Head of caudate nucleus (tissue), 42 donors: ENCODE measurements at regions not wholly inside any gene's neighbourhood (a gene's known extent, or its start where the extent isn't known, plus 50 kb on each side); places are given as distances from the start of the nearest gene placed in this dataset.
A peak's percentile ranks its signal among the peaks of the same experiment; 100 is the strongest.

Experiments
- DNase-seq, 42 donors: peaks; one replicate each; pipeline versions ENCODE4 v3.0.0 to v3.0.0-alpha.2; 2020 to 2021; ENCODE audit warnings: mixed read lengths in 7 of 42
- intact Hi-C: fragments of 100-400 bp; cut with DNase I; formaldehyde crosslinking; loops from one replicate; pipeline ENCODE4 v1.15.0; 2022

GRCh38 chr20:60422848-60423247 lies 464.6 kb downstream of the CDH26 start:
- DNase-seq = no peak
- intact Hi-C loops = no loop called here

- intact Hi-C loops = no loop called here
- DNase-seq = peak in 12 of 42 donors; percentile 10 to 46 (median 22)
Measured at GRCh38 chr20:60424267-60424902, 466.2 kb downstream of the CDH26 start.

GRCh38 chr20:60427516-60427915 lies 469.3 kb downstream of the CDH26 start:
- intact Hi-C loops = no loop called here

GRCh38 chr20:60428651-60429050 lies 470.4 kb downstream of the CDH26 start:
- intact Hi-C loops = no loop called here

More at GRCh38 chr20:60427516-60427915, 469.3 kb downstream of the CDH26 start:
- no peak for DNase-seq

GRCh38 chr20:60430516-60431001 lies 472.3 kb downstream of the CDH26 start:
- no peak for DNase-seq
- intact Hi-C loops = no loop called here

More at GRCh38 chr20:60428651-60429050, 470.4 kb downstream of the CDH26 start:
- DNase-seq = no peak

- intact Hi-C loops = no loop called here
- DNase-seq = no peak
Measured at GRCh38 chr20:60431349-60431748, 473.1 kb downstream of the CDH26 start.

GRCh38 chr20:60437418-60437817 lies 479.2 kb downstream of the CDH26 start:
- intact Hi-C loops = no loop called here
- DNase-seq = no peak

GRCh38 chr20:60446267-60447111 lies 488.3 kb downstream of the CDH26 start:
- intact Hi-C loops = no loop called here

GRCh38 chr20:60447703-60448102 lies 489.5 kb downstream of the CDH26 start:
- intact Hi-C loops = no loop called here
- DNase-seq = no peak

More at GRCh38 chr20:60446267-60447111, 488.3 kb downstream of the CDH26 start:
- no peak for DNase-seq

GRCh38 chr20:60453388-60454246 lies 495.4 kb downstream of the CDH26 start:
- intact Hi-C loops = no loop called here
- no peak for DNase-seq

GRCh38 chr20:60454491-60454890 lies 496.3 kb downstream of the CDH26 start:
- no peak for DNase-seq
- intact Hi-C loops = no loop called here

GRCh38 chr20:60455272-60455671 lies 497.0 kb downstream of the CDH26 start:
- intact Hi-C loops = no loop called here
- no peak for DNase-seq

GRCh38 chr20:60459212-60459611 lies 501.0 kb downstream of the CDH26 start:
- intact Hi-C loops = no loop called here
- no peak for DNase-seq

GRCh38 chr20:60461993-60462392 lies 503.8 kb downstream of the CDH26 start:
- intact Hi-C loops = no loop called here
- no peak for DNase-seq

GRCh38 chr20:60463798-60464197 lies 505.6 kb downstream of the CDH26 start:
- no peak for DNase-seq
- intact Hi-C loops = no loop called here

- intact Hi-C loops = no loop called here
- peak in 1 of 42 donors; percentile 2 for DNase-seq
Measured at GRCh38 chr20:60465439-60465838, 507.2 kb downstream of the CDH26 start.

- intact Hi-C loops = no loop called here
- DNase-seq = peak in 1 of 42 donors; percentile 4
Measured at GRCh38 chr20:60465993-60466686, 507.9 kb downstream of the CDH26 start.

- intact Hi-C loops = no loop called here
- no peak for DNase-seq
Measured at GRCh38 chr20:60466687-60467022, 508.4 kb downstream of the CDH26 start.

GRCh38 chr20:60467078-60467477 lies 508.9 kb downstream of the CDH26 start:
- intact Hi-C loops = no loop called here
- DNase-seq = peak in 1 of 42 donors; percentile 5
